Esophagus squamous epithelium (tissue), 5 donors: ENCODE measurements at regions not wholly inside any gene's neighbourhood (a gene's known extent, or its start where the extent isn't known, plus 50 kb on each side); places are given as distances from the start of the nearest gene placed in this dataset.
"Not testable (repeated sequence)": the region's sequence is repeated elsewhere in the genome, so short reads cannot be mapped to it uniquely, and the experiment has no call there.

Experiments
- DNase-seq: peaks from one replicate; lab custom pipeline; 2025; lab: John Stamatoyannopoulos, UW
- H3K27ac ChIP-seq, 4 donors: fragments of 200-600 bp; sonication (generic); one replicate each; pipeline ENCODE4 v1.5.1; 2016 to 2019; ENCODE audit warnings: mild to moderate bottlenecking in 1 of 4
- H3K27me3 ChIP-seq, 4 donors: fragments of 200-600 bp; sonication (generic); 1 replicate in 3 of 4; 2 replicates in 1 of 4; pipeline versions ENCODE4 v1.5.1 to v1.6.0; 2017 to 2021; ENCODE audit warnings: antibody characterized with exemption in 1 of 4
- H3K36me3 ChIP-seq, 3 donors: fragments of 200-600 bp; sonication (generic); one replicate each; pipeline ENCODE4 v1.5.1; 2016 to 2019
- H3K4me1 ChIP-seq, 3 donors: fragments of 200-600 bp; sonication (generic); one replicate each; pipeline ENCODE4 v1.5.1; 2017 to 2019
- H3K4me3 ChIP-seq, 4 donors: fragments of 200-600 bp; sonication (generic); 1 replicate in 3 of 4; 2 replicates in 1 of 4; pipeline ENCODE4 v1.5.1; 2016 to 2019; ENCODE audit warnings: mild to moderate bottlenecking in 2 of 4, moderate library complexity in 1 of 4
- H3K9me3 ChIP-seq, 3 donors: fragments of 200-600 bp; sonication (generic); one replicate each; pipeline ENCODE4 v1.5.1; 2016 to 2019
- POLR2A ChIP-seq, 4 donors: fragments of 450-650 bp; IDR thresholded peaks; one replicate each; pipeline ENCODE4 v1.6.1; 2017; ENCODE audit warnings: antibody characterized with exemption in 4 of 4, mild to moderate bottlenecking in 4 of 4, moderate library complexity in 3 of 4
- WGBS, 2 donors: methylation state at CpG; one replicate each; pipeline ENCODE4 v1.1.5; 2018; 5-methylcytosine and 5-hydroxymethylcytosine counted together
- intact Hi-C: fragments of 100-400 bp; cut with DNase I; formaldehyde crosslinking; loops from one replicate; pipeline ENCODE4 v1.15.0; 2022
- small RNA-seq, 4 donors: library from RNA; depleted of rRNA; stranded (forward); fragments of <200 nt; gene quantifications; one replicate each; pipeline ENCODE3, GENCODE V24; 2016
- TF ChIP-seq, protein P1 (sequence below), 6 experiments: fragments of 450-650 bp in 4 of 6; fragments of 200-600 bp in 2 of 6; sonication (generic) in 2 of 6; IDR thresholded peaks; one replicate each; pipeline ENCODE4 v1.5.1; 2016 to 2019; ENCODE audit warnings: antibody characterized with exemption in 6 of 6, mild to moderate bottlenecking in 4 of 6, moderate library complexity in 4 of 6
- donor health status: DM: yes; HTN: yes; CAD: no.

DNA sequence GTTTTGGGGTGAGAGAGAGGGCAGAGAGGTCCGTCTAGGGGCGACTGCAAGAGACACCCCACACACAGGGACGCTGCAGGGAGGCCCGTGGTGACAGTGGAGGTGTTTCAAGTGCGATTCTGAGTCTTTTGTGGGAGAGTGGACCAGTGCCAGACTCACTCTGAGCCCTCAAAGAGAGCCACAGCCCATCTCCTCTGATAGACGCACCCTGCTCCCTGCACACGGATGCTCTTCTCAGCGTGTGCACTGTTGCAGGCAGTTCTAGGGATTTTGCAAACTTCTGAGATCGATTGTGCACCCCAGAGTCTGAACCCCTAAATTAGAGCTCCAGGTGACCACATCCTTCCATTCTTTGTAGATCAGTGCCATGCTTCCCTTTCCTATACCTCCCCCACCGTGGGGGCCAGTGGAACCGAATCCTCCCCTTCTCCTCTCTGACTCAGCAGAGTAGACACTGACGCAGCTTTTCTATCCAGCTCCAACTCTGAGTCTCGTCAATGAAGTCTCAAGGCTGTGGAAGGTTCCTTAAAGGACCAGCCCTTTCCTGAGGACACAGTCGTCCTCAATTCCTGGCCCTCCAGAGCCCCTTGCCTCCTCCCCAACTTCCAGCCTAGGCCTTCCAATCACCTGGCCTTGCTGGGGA lies 83.8 kb downstream of the TMEM130 start:
- Histone ChIP-seq H3K27me3 (peaks cover 0 to 37% (median 0%) of the 10 kb centered on the region in 4 donors), H3K9me3 (no peaks in the 10 kb centered on the region), H3K4me3 (no peak overlapping the region), H3K36me3 (no peaks in the 10 kb centered on the region), H3K27ac (no peak overlapping the region), H3K4me1 (no peaks in the 10 kb centered on the region)
- intact Hi-C loops, result no loop called here
- TF ChIP-seq, protein P1, sequence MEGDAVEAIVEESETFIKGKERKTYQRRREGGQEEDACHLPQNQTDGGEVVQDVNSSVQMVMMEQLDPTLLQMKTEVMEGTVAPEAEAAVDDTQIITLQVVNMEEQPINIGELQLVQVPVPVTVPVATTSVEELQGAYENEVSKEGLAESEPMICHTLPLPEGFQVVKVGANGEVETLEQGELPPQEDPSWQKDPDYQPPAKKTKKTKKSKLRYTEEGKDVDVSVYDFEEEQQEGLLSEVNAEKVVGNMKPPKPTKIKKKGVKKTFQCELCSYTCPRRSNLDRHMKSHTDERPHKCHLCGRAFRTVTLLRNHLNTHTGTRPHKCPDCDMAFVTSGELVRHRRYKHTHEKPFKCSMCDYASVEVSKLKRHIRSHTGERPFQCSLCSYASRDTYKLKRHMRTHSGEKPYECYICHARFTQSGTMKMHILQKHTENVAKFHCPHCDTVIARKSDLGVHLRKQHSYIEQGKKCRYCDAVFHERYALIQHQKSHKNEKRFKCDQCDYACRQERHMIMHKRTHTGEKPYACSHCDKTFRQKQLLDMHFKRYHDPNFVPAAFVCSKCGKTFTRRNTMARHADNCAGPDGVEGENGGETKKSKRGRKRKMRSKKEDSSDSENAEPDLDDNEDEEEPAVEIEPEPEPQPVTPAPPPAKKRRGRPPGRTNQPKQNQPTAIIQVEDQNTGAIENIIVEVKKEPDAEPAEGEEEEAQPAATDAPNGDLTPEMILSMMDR (IDR thresholded peaks at IDR 0.05), result no peak
- no peak for TF ChIP-seq POLR2A (IDR thresholded peaks at IDR 0.05)
- no peak for DNase-seq
- 49 to 59% methylated on average over 13 to 14 of the region's 14 CpGs for WGBS, 2 donors

DNA sequence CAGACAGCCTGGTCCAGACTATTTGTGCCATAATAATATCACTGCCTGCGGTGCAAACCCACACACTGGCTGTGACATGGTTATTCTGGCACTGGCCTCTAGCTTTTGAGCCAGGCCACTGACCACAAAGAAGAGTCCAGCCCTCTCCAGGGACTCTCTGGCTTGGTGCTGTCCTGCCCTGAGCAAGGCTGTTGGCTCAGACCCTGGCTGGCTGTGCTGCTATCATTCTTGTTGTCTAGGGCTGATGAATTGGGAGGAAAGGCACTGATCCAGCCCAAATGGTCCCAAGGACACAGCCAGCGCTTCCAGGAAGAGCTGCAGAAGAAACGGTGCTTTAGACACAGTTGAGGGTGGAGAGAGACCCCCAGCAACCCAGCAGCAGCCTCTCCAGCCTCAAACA lies 80.8 kb downstream of the TMEM130 start:
- no peak for TF ChIP-seq POLR2A (IDR thresholded peaks at IDR 0.05)
- TF ChIP-seq, protein P1 (IDR thresholded peaks at IDR 0.05), result no peak
- intact Hi-C loops, result no loop called here
- H3K36me3 ChIP-seq, result no peaks in the 10 kb centered on the region
- no peak for DNase-seq
- peaks cover 0 to 35% (median 0%) of the 10 kb centered on the region in 4 donors for H3K27me3 ChIP-seq
- no peak overlapping the region for H3K4me3 ChIP-seq
- no peak overlapping the region for H3K27ac ChIP-seq
- H3K9me3 ChIP-seq, result no peaks in the 10 kb centered on the region
- no peaks in the 10 kb centered on the region for H3K4me1 ChIP-seq
- WGBS, 2 donors, result 71% methylated on average over 1 of the region's 3 CpGs; no CpG with 5 or more reads in 1 of the 2 donors

DNA sequence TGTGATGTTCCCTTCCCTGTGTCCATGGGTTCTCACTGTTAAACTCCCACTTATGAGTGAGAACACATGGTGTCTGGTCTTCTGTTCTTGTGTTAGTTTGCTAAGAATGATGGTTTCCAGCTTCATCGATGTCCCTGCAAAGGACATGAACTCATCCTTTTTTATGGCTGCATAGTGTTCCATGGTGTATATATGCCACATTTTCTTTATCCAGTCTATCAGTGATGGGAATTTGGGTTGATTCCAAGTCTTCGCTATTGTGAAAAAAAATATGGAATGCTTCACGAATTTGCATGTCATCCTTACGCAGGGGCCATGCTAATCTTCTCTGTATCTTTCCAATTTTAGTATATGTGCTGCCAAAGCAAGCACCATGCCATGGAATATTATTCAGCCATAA lies 75.4 kb downstream of the TMEM130 start:
- 90 to 97% methylated on average over 4 of the region's 4 CpGs for WGBS, 2 donors
- DNase-seq, H3K4me3 ChIP-seq, H3K27ac ChIP-seq, intact Hi-C loops, H3K36me3 ChIP-seq, H3K4me1 ChIP-seq, H3K9me3 ChIP-seq: not testable (repeated sequence)
- peaks cover 0 to 11% (median 0%) of the 10 kb centered on the region in 4 donors for H3K27me3 ChIP-seq

DNA sequence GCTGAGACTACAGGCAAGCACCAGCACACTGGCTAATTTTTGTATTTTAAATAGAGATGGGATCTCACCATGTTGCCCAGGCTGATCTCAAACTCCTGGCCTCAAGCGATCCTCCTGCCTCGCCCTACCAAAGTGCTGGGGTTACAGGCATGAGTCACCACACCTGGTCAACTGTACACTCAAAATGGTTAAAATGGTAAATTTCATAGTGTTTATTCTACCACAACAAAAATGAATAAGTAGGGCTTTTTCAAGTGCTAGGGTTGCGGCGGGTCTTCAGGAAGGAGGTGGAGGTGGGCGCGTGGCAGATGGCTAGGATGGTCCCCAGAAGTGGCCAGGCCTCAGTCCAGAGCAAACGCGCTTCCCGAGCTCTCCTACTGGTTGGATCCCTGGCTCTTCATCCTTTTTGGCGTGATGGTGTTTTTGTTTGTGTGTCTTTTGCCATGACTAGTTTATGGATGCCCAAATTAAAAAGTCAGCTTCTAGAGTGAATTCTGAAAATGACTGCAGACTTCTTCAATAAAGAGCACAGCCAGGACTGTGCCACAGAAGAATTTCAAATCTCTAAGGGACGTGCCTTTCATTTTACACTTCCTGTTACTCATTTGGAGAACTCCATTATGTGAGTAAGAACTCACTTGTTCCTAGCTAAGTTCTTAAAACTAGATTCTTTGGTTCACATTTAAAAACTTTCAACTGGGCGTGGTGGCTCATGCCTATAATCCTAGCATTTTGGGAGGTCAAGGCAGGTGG lies 73.9 kb downstream of the TMEM130 start:
- intact Hi-C loops, result no loop called here

More for the DNA sequence above, 73.9 kb downstream of the TMEM130 start:
- peaks cover 0 to 9% (median 8%) of the 10 kb centered on the region in 3 donors for H3K9me3 ChIP-seq
- H3K4me1 ChIP-seq, result peaks cover 0 to 7% (median 0%) of the 10 kb centered on the region in 3 donors
- 77 to 87% methylated on average over 12 of the region's 12 CpGs for WGBS, 2 donors
- H3K27ac ChIP-seq, result no peak overlapping the region
- no peak for DNase-seq
- no peak overlapping the region for H3K4me3 ChIP-seq
- H3K36me3 ChIP-seq, result no peaks in the 10 kb centered on the region
- H3K27me3 ChIP-seq, result peaks cover 0 to 4% (median 0%) of the 10 kb centered on the region in 4 donors
- TF ChIP-seq, protein P1 (IDR thresholded peaks at IDR 0.05), result no peak
- TF ChIP-seq POLR2A (IDR thresholded peaks at IDR 0.05), result no peak

Small RNA genes lying in the stretch of these regions (small RNA-seq; reads per million reads assigned to genes)
- gene RNU6-393P, result 0 to 0.15 (median 0) reads per million in 4 donors
